Liver (tissue), 8 donors: ENCODE measurements at regions not wholly inside any gene's neighbourhood (a gene's known extent, or its start where the extent isn't known, plus 50 kb on each side); places are given as distances from the start of the nearest gene placed in this dataset.

ENCODE experiments used
- DNase-seq: peaks from one replicate; pipeline ENCODE4 v3.0.0-alpha.2; 2017; ENCODE audit warnings: low spot score
- H3K27ac ChIP-seq, 2 donors: one replicate each; pipeline ENCODE4 v1.7.0; 2013; ENCODE audit warnings: inconsistent platforms in 2 of 2, low read length in 2 of 2, control low read depth in 1 of 2, low read depth in 1 of 2, mild to moderate bottlenecking in 1 of 2
- H3K27me3 ChIP-seq, 4 donors: one replicate each; pipeline versions ENCODE4 v1.6.1 to v1.7.0; 2013; ENCODE audit warnings: low read length in 3 of 4, inconsistent platforms in 1 of 4, mild to moderate bottlenecking in 1 of 4, moderate library complexity in 1 of 4; ENCODE audit not compliant: control insufficient read depth in 4 of 4, insufficient read depth in 4 of 4
- H3K36me3 ChIP-seq, 4 donors: one replicate each; pipeline versions ENCODE4 v1.6.1 to v1.7.0; 2013; ENCODE audit warnings: low read length in 3 of 4, mild to moderate bottlenecking in 3 of 4, low read depth in 1 of 4, moderate library complexity in 1 of 4; ENCODE audit not compliant: control insufficient read depth in 4 of 4, insufficient read depth in 3 of 4
- H3K4me1 ChIP-seq, 4 donors: one replicate each; pipeline versions ENCODE4 v1.6.1 to v1.7.0; 2013; ENCODE audit warnings: low read length in 3 of 4, mild to moderate bottlenecking in 3 of 4, moderate library complexity in 1 of 4; ENCODE audit not compliant: control insufficient read depth in 4 of 4, insufficient read depth in 4 of 4
- H3K4me3 ChIP-seq, 3 donors: one replicate each; pipeline versions ENCODE4 v1.6.1 to v1.7.0; 2013; ENCODE audit warnings: low read length in 3 of 3, control low read depth in 1 of 3, low read depth in 1 of 3, mild to moderate bottlenecking in 1 of 3
- H3K9ac ChIP-seq, 2 donors: one replicate each; pipeline ENCODE4 v1.7.0; 2013; ENCODE audit warnings: low read length in 2 of 2, mild to moderate bottlenecking in 2 of 2, moderate library complexity in 2 of 2, control low read depth in 1 of 2, low read depth in 1 of 2
- H3K9me3 ChIP-seq, 4 donors: one replicate each; pipeline versions ENCODE4 v1.6.1 to v1.7.0; 2013; ENCODE audit warnings: low read length in 3 of 4; ENCODE audit not compliant: control insufficient read depth in 4 of 4
- ATF3 ChIP-seq: IDR thresholded peaks from 2 replicates; pipeline ENCODE4 v1.6.1; 2016; ENCODE audit warnings: antibody characterized with exemption
- EGR1 ChIP-seq, 2 donors: IDR thresholded peaks; 2 replicates each; pipeline ENCODE4 v1.6.1; 2016 to 2018; ENCODE audit warnings: antibody characterized with exemption in 2 of 2, low read depth in 2 of 2
- FOXA1 ChIP-seq: IDR thresholded peaks from 2 replicates; pipeline ENCODE4 v1.6.1; 2016; ENCODE audit warnings: antibody characterized with exemption
- GABPA ChIP-seq, 2 donors: IDR thresholded peaks in 1 of 2; conservative IDR thresholded peaks in 1 of 2; 2 replicates each; pipeline ENCODE4 v1.6.1; 2016; ENCODE audit warnings: antibody characterized with exemption in 2 of 2, mild to moderate bottlenecking in 1 of 2, moderate library complexity in 1 of 2
- HNF4A ChIP-seq, 2 donors: conservative IDR thresholded peaks; 2 replicates each; pipeline ENCODE4 v1.6.1; 2016; ENCODE audit warnings: antibody characterized with exemption in 2 of 2, mild to moderate bottlenecking in 2 of 2
- HNF4G ChIP-seq: IDR thresholded peaks from 2 replicates; pipeline ENCODE4 v1.6.1; 2016; ENCODE audit warnings: antibody characterized with exemption
- JUND ChIP-seq, 2 donors: IDR thresholded peaks; 2 replicates each; pipeline ENCODE4 v1.6.1; 2016; ENCODE audit warnings: antibody characterized with exemption in 2 of 2
- MAX ChIP-seq: IDR thresholded peaks from 2 replicates; pipeline ENCODE4 v1.6.1; 2016; ENCODE audit warnings: antibody characterized with exemption
- RAD21 ChIP-seq, 2 donors: IDR thresholded peaks; 2 replicates each; pipeline ENCODE4 v1.6.1; 2016; ENCODE audit warnings: antibody characterized with exemption in 2 of 2, mild to moderate bottlenecking in 2 of 2
- RXRA ChIP-seq, 2 donors: IDR thresholded peaks; 2 replicates each; pipeline ENCODE4 v1.6.1; 2017 to 2018; ENCODE audit warnings: antibody characterized with exemption in 2 of 2, mild to moderate bottlenecking in 1 of 2
- SP1 ChIP-seq: IDR thresholded peaks from 2 replicates; pipeline ENCODE4 v1.6.1; 2018; ENCODE audit warnings: antibody characterized with exemption, mild to moderate bottlenecking
- TAF1 ChIP-seq: conservative IDR thresholded peaks from 2 replicates; pipeline ENCODE4 v1.6.1; 2016; ENCODE audit warnings: antibody characterized with exemption, mild to moderate bottlenecking
- YY1 ChIP-seq: IDR thresholded peaks from 2 replicates; pipeline ENCODE4 v1.6.1; 2016; ENCODE audit warnings: antibody characterized with exemption, mild to moderate bottlenecking
- WGBS: extraction: QIAGEN DNeasy Blood & Tissue Kit; methylation state at CpG from one replicate; pipeline ENCODE4 v1.1.7; 2013; 5-methylcytosine and 5-hydroxymethylcytosine counted together
- TF ChIP-seq, protein P1 (sequence below): IDR thresholded peaks from 2 replicates; pipeline ENCODE4 v1.6.1; 2016; ENCODE audit warnings: antibody characterized with exemption, mild to moderate bottlenecking
- TF ChIP-seq, protein P2 (sequence below): fragments of 150-350 bp; IDR thresholded peaks from 2 replicates; pipeline ENCODE4 v1.5.1; 2017; ENCODE audit warnings: improper control_type of control experiment, low read depth, low read length; ENCODE audit not compliant: missing input control
- TF ChIP-seq, protein P3 (sequence below): IDR thresholded peaks from 2 replicates; pipeline ENCODE4 v1.6.1; 2016; ENCODE audit warnings: antibody characterized with exemption
- donor health status: healthy.
- donor health status: healthy.
- donor health status: healthy.
- donor health status: healthy.
- donor health status: healthy.

GRCh38 chr3:134083008-134083407 lies 53.3 kb upstream of the SLCO2A1 start:
- WGBS: 83% methylated on average over 1 of the region's 1 CpG
- Histone ChIP-seq H3K9ac (no peak overlapping the region), H3K9me3 (peaks cover 0 to 2% (median under 1%) of the 10 kb centered on the region in 4 donors), H3K4me1 (no peaks in the 10 kb centered on the region), H3K36me3 (no peaks in the 10 kb centered on the region), H3K27me3 (no peaks in the 10 kb centered on the region), H3K27ac (no peak overlapping the region), H3K4me3 (no peak overlapping the region)
- no peak for DNase-seq
- no peak for TF ChIP-seq EGR1 (IDR thresholded peaks at IDR 0.05; ENCODE audit: low read depth in 2 of 2)
- no peak for TF ChIP-seq SP1
- no peak for TF ChIP-seq GABPA (IDR thresholded peaks at IDR 0.05 in 1 of 2, conservative IDR thresholded peaks at IDR 0.05 in 1 of 2)
- no peak for TF ChIP-seq ATF3
- no peak for TF ChIP-seq HNF4A (conservative IDR thresholded peaks at IDR 0.05)
- TF ChIP-seq, protein P1, sequence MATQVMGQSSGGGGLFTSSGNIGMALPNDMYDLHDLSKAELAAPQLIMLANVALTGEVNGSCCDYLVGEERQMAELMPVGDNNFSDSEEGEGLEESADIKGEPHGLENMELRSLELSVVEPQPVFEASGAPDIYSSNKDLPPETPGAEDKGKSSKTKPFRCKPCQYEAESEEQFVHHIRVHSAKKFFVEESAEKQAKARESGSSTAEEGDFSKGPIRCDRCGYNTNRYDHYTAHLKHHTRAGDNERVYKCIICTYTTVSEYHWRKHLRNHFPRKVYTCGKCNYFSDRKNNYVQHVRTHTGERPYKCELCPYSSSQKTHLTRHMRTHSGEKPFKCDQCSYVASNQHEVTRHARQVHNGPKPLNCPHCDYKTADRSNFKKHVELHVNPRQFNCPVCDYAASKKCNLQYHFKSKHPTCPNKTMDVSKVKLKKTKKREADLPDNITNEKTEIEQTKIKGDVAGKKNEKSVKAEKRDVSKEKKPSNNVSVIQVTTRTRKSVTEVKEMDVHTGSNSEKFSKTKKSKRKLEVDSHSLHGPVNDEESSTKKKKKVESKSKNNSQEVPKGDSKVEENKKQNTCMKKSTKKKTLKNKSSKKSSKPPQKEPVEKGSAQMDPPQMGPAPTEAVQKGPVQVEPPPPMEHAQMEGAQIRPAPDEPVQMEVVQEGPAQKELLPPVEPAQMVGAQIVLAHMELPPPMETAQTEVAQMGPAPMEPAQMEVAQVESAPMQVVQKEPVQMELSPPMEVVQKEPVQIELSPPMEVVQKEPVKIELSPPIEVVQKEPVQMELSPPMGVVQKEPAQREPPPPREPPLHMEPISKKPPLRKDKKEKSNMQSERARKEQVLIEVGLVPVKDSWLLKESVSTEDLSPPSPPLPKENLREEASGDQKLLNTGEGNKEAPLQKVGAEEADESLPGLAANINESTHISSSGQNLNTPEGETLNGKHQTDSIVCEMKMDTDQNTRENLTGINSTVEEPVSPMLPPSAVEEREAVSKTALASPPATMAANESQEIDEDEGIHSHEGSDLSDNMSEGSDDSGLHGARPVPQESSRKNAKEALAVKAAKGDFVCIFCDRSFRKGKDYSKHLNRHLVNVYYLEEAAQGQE: no peak
- no peak for TF ChIP-seq YY1
- TF ChIP-seq RXRA (IDR thresholded peaks at IDR 0.05): no peak
- TF ChIP-seq MAX: no peak
- TF ChIP-seq, protein P2, sequence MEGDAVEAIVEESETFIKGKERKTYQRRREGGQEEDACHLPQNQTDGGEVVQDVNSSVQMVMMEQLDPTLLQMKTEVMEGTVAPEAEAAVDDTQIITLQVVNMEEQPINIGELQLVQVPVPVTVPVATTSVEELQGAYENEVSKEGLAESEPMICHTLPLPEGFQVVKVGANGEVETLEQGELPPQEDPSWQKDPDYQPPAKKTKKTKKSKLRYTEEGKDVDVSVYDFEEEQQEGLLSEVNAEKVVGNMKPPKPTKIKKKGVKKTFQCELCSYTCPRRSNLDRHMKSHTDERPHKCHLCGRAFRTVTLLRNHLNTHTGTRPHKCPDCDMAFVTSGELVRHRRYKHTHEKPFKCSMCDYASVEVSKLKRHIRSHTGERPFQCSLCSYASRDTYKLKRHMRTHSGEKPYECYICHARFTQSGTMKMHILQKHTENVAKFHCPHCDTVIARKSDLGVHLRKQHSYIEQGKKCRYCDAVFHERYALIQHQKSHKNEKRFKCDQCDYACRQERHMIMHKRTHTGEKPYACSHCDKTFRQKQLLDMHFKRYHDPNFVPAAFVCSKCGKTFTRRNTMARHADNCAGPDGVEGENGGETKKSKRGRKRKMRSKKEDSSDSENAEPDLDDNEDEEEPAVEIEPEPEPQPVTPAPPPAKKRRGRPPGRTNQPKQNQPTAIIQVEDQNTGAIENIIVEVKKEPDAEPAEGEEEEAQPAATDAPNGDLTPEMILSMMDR: no peak
- TF ChIP-seq FOXA1: no peak
- TF ChIP-seq TAF1: no peak
- TF ChIP-seq, protein P3, sequence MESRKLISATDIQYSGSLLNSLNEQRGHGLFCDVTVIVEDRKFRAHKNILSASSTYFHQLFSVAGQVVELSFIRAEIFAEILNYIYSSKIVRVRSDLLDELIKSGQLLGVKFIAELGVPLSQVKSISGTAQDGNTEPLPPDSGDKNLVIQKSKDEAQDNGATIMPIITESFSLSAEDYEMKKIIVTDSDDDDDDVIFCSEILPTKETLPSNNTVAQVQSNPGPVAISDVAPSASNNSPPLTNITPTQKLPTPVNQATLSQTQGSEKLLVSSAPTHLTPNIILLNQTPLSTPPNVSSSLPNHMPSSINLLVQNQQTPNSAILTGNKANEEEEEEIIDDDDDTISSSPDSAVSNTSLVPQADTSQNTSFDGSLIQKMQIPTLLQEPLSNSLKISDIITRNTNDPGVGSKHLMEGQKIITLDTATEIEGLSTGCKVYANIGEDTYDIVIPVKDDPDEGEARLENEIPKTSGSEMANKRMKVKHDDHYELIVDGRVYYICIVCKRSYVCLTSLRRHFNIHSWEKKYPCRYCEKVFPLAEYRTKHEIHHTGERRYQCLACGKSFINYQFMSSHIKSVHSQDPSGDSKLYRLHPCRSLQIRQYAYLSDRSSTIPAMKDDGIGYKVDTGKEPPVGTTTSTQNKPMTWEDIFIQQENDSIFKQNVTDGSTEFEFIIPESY: no peak
- TF ChIP-seq JUND (IDR thresholded peaks at IDR 0.05): no peak
- TF ChIP-seq RAD21 (IDR thresholded peaks at IDR 0.05): no peak

- DNase-seq: no peak
- no peak overlapping the region for H3K4me3 ChIP-seq
- H3K4me1 ChIP-seq: no peaks in the 10 kb centered on the region
- WGBS: 91% methylated on average over 2 of the region's 2 CpGs
- TF ChIP-seq JUND (IDR thresholded peaks at IDR 0.05) (no peak), MAX (no peak), RAD21 (IDR thresholded peaks at IDR 0.05) (no peak), RXRA (IDR thresholded peaks at IDR 0.05) (no peak), ATF3 (no peak), HNF4G (no peak)
- TF ChIP-seq, protein P3: no peak
- TF ChIP-seq, protein P2: no peak
- no peak overlapping the region for H3K9ac ChIP-seq
- H3K9me3 ChIP-seq: peaks cover 0 to 2% (median 0%) of the 10 kb centered on the region in 4 donors
- peaks cover 0 to 1% (median 0%) of the 10 kb centered on the region in 4 donors for H3K36me3 ChIP-seq
- H3K27me3 ChIP-seq: no peaks in the 10 kb centered on the region
- no peak overlapping the region for H3K27ac ChIP-seq
Measured at GRCh38 chr3:134082582-134082981, 52.9 kb upstream of the SLCO2A1 start.
